ENCODE measurements at regions not wholly inside any gene's neighbourhood (a gene's known extent, or its start where the extent isn't known, plus 50 kb on each side); places are given as distances from the start of the nearest gene placed in this dataset.

GRCh38 chr22:49623715-49624114 lies 204.0 kb downstream of the BRD1 start:
- H3K27ac ChIP-seq (ENCODE audit: extremely low read depth, low read depth, low read length) = no peak overlapping the region
- TF ChIP-seq SP3 (tag by site-specific recombination; IDR thresholded peaks at IDR 0.05) (no peak), HOXA7 (CRISPR knock-in tag; IDR thresholded peaks at IDR 0.05; ENCODE audit: borderline replicate concordance) (no peak), ZNF335 (tag by site-specific recombination; conservative IDR thresholded peaks at IDR 0.05) (no peak), ZNF155 (tag by site-specific recombination; IDR thresholded peaks at IDR 0.05) (no peak), ZNF202 (tag by site-specific recombination; IDR thresholded peaks at IDR 0.05; ENCODE audit: borderline replicate concordance) (no peak), YY2 (tag by site-specific recombination; IDR thresholded peaks at IDR 0.05) (no peak), ZNF292 (tag by site-specific recombination; IDR thresholded peaks at IDR 0.05; ENCODE audit: borderline replicate concordance, low read depth) (no peak), ZNF341 (tag by site-specific recombination; IDR thresholded peaks at IDR 0.05; ENCODE audit: low read depth) (no peak), ZNF768 (tag by site-specific recombination; IDR thresholded peaks at IDR 0.05) (no peak), ZBTB1 (tag by site-specific recombination; IDR thresholded peaks at IDR 0.05) (no peak), KLF10 (tag by site-specific recombination; IDR thresholded peaks at IDR 0.05) (no peak), HOXC10 (CRISPR knock-in tag; IDR thresholded peaks at IDR 0.05) (no peak), HOXD13 (CRISPR knock-in tag; IDR thresholded peaks at IDR 0.05; ENCODE audit: borderline replicate concordance) (no peak)
- ChIA-PET CTCF (interaction anchor here (0.9 kb wide), 1 partner anchor 13 kb away, joined by 3 read pairs; no protein-coding TSS in a partner anchor), POLR2A (no interaction called here)
- H3K4me1 ChIP-seq (ENCODE audit: control insufficient read depth, insufficient read depth, low read length) = no peaks in the 10 kb centered on the region
- no peaks in the 10 kb centered on the region for H3K9me3 ChIP-seq (ENCODE audit: control insufficient read depth, insufficient read depth, low read depth, low read length)
- H3K4me3 ChIP-seq (ENCODE audit: low read depth, low read length) = no peak overlapping the region
- H3K36me3 ChIP-seq (ENCODE audit: control insufficient read depth in 2 of 2, insufficient read depth in 1 of 2, low read length in 2 of 2) = no peaks in the 10 kb centered on the region

- CTCF ChIA-PET = interaction anchor here (0.9 to 1.0 kb wide), 2 partner anchors 10 to 14 kb away, joined by 3 to 4 read pairs; no protein-coding TSS in a partner anchor
- no peaks in the 10 kb centered on the region for H3K36me3 ChIP-seq (ENCODE audit: control insufficient read depth in 2 of 2, insufficient read depth in 1 of 2, low read length in 2 of 2)
- H3K9me3 ChIP-seq (ENCODE audit: control insufficient read depth, insufficient read depth, low read depth, low read length) = no peaks in the 10 kb centered on the region
Measured at GRCh38 chr22:49623176-49623575, 204.5 kb downstream of the BRD1 start.

GRCh38 chr22:49622241-49623105 lies 205.2 kb downstream of the BRD1 start:
- ChIA-PET POLR2A (no interaction called here), CTCF (interaction anchor here (1.0 kb wide), 1 partner anchor 10 kb away, joined by 4 read pairs; no protein-coding TSS in a partner anchor)
- Histone ChIP-seq H3K9me3 (ENCODE audit: control insufficient read depth, insufficient read depth, low read depth, low read length) (no peaks in the 10 kb centered on the region), H3K36me3 (ENCODE audit: control insufficient read depth in 2 of 2, insufficient read depth in 1 of 2, low read length in 2 of 2) (no peaks in the 10 kb centered on the region), H3K4me1 (ENCODE audit: control insufficient read depth, insufficient read depth, low read length) (no peaks in the 10 kb centered on the region), H3K4me3 (ENCODE audit: low read depth, low read length) (no peak overlapping the region), H3K27ac (ENCODE audit: extremely low read depth, low read depth, low read length) (no peak overlapping the region)
- no peak for TF ChIP-seq ZNF133 (tag by site-specific recombination; IDR thresholded peaks at IDR 0.05)
- no peak for TF ChIP-seq ZBTB20 (tag by site-specific recombination; IDR thresholded peaks at IDR 0.05)
- no peak for TF ChIP-seq REPIN1 (tag by site-specific recombination; IDR thresholded peaks at IDR 0.05; ENCODE audit: low read depth)
- peak; percentile 73; the same call in 1 of the 2 replicates for TF ChIP-seq ZFHX2 (tag by site-specific recombination; conservative IDR thresholded peaks at IDR 0.05)
- peak; percentile 79 for TF ChIP-seq EGR2 (tag by site-specific recombination; IDR thresholded peaks at IDR 0.05; ENCODE audit: low read depth)

More at GRCh38 chr22:49623176-49623575, 204.5 kb downstream of the BRD1 start:
- TF ChIP-seq ZNF148 (tag by site-specific recombination; IDR thresholded peaks at IDR 0.05; ENCODE audit: borderline replicate concordance) = no peak
- TF ChIP-seq KLF1 (tag by site-specific recombination; IDR thresholded peaks at IDR 0.05) = no peak
- TF ChIP-seq ZNF211 (tag by site-specific recombination; IDR thresholded peaks at IDR 0.05; ENCODE audit: low read depth) = no peak
- no peak for TF ChIP-seq ZNF76 (tag by site-specific recombination; IDR thresholded peaks at IDR 0.05; ENCODE audit: borderline replicate concordance, low read depth)
- TF ChIP-seq ZNF146 (tag by site-specific recombination; IDR thresholded peaks at IDR 0.05) = no peak
- no peak for TF ChIP-seq BCL11B (tag by site-specific recombination; IDR thresholded peaks at IDR 0.05; ENCODE audit: low read depth)
- no peak for TF ChIP-seq ZNF184 (tag by site-specific recombination; IDR thresholded peaks at IDR 0.05)
- TF ChIP-seq GFI1B (tag by site-specific recombination; IDR thresholded peaks at IDR 0.05) = no peak
- H3K27ac ChIP-seq (ENCODE audit: extremely low read depth, low read depth, low read length) = no peak overlapping the region
- POLR2A ChIA-PET = no interaction called here
- H3K4me1 ChIP-seq (ENCODE audit: control insufficient read depth, insufficient read depth, low read length) = no peaks in the 10 kb centered on the region
- H3K4me3 ChIP-seq (ENCODE audit: low read depth, low read length) = no peak overlapping the region
